GM21515 (cell line): ENCODE measurements at regions not wholly inside any gene's neighbourhood (a gene's known extent, or its start where the extent isn't known, plus 50 kb on each side); places are given as distances from the start of the nearest gene placed in this dataset.
"Not testable (repeated sequence)": the region's sequence is repeated elsewhere in the genome, so short reads cannot be mapped to it uniquely, and the experiment has no call there.

Experiments used
- ATAC-seq: cut with Tn5 transposase; IDR thresholded peaks from one replicate; pipeline ENCODE4 v1.9.1; 2021; ENCODE audit not compliant: unreplicated experiment

GRCh38 chr1:235059221-235059620 lies 69.4 kb downstream of the TOMM20 start:
- no peak for ATAC-seq

GRCh38 chr1:235058695-235059094 lies 69.9 kb downstream of the TOMM20 start:
- no peak for ATAC-seq

GRCh38 chr1:235057385-235058306 lies 71.0 kb downstream of the TOMM20 start:
- ATAC-seq = no peak

GRCh38 chr1:235056937-235057336 lies 71.7 kb downstream of the TOMM20 start:
- ATAC-seq = no peak

DNA sequence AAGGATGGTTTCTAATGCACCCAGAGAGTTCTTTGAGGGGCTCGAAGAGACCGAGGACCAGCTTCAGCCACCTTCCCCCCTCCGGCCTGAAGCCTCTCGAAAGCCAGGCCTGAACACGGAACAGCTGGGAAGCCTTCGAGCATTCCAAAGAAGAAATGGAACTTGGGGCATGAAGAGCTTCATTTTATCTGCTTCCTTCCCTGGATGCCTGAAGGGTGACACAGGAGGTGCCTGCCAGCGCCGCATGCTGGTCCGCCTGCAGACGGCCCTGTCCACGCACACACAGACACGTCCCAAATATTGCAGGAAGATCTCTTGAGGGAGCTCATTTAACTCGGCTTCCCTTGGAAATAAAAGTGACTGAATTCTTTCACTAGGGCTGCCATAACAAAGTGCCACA lies 73.7 kb downstream of the TOMM20 start:
- no peak for ATAC-seq

DNA sequence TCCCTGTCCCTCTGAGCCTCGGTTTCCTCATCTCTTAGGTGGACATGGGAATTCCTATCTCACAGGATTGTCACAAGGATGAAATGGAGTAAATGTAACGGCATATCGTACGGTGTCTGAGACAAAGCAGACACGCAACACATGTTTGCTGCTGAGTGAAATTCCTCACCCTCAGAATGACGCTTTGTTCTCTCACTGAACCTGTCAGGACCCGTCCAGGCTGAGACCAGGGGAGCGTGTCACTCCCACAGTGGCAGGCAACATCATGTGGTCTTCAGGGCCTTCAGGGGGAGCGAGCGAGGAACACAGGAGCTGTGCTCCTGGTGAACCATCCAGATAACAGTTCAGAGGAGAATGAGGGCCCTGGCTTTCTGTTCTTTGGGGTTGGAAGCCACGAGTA lies 74.2 kb downstream of the TOMM20 start:
- no peak for ATAC-seq

- no peak for ATAC-seq
Observed at GRCh38 chr1:235052067-235053008, 76.3 kb downstream of the TOMM20 start.

- no peak for ATAC-seq
Observed at GRCh38 chr1:235051521-235051920, 77.1 kb downstream of the TOMM20 start.

- no peak for ATAC-seq
Observed at GRCh38 chr1:235050911-235051360, 77.7 kb downstream of the TOMM20 start.

GRCh38 chr1:235049716-235050378 lies 78.8 kb downstream of the TOMM20 start:
- ATAC-seq = not testable (repeated sequence)

GRCh38 chr1:235049217-235049616 lies 79.4 kb downstream of the TOMM20 start:
- ATAC-seq = no peak

DNA sequence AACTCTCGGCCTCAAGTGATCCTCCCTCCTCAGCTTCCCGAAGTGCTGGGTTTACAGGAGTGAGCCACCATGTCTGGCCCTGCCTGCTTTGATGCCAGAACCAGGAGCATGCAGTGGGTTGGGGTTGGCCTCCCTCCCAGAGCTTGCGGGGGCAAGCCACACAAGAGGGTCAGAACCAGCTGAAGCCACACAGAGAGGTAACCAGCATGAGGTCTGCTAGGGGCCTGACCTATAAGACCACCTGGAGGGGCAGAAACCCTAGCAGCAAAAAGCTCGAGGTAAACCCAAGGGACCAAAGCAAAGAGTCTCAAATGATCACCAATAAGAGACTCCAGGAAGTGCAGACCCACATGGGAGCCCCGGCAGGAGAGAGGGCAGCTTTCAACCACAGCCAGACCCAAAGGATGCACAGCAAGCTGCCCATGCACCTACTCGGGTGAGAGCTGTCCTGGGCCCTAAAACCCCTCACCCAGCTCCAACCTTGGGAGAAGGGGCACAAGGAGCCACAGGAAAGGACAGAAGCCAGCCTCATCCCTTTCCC lies 81.2 kb downstream of the TOMM20 start:
- no peak for ATAC-seq

DNA sequence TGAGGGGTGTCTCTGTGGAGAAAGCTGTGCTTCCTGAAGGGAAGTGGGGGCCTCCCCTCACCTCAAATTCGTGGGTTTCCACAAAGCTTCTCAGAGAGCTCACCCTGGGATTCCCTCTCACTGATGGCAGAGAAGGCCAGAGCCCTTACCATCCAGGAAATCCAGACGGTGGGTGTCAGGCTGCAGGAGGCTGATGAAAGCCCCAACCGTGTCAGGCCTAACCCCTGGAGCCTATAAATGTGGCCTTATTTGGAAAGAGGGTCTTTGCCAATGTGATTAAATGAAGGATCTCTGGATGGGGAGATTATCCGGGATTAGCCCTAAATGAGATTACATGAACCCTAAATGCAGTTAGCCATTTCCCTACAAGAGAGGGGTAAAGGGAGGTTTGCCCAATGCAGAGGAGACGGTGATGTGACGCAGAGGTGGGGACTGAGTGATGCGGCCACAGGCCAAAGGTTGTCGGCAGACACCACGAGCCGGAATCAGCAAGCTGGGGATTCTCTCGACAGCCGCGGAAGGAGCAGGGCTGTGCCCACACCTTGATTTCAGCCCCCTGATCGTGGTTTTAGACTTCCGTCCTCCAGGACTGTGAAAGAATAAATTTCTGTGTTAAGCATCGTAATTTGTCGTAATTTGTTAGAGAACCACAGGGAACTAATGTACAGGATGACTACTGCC lies 82.6 kb downstream of the TOMM20 start:
- ATAC-seq = no peak

DNA sequence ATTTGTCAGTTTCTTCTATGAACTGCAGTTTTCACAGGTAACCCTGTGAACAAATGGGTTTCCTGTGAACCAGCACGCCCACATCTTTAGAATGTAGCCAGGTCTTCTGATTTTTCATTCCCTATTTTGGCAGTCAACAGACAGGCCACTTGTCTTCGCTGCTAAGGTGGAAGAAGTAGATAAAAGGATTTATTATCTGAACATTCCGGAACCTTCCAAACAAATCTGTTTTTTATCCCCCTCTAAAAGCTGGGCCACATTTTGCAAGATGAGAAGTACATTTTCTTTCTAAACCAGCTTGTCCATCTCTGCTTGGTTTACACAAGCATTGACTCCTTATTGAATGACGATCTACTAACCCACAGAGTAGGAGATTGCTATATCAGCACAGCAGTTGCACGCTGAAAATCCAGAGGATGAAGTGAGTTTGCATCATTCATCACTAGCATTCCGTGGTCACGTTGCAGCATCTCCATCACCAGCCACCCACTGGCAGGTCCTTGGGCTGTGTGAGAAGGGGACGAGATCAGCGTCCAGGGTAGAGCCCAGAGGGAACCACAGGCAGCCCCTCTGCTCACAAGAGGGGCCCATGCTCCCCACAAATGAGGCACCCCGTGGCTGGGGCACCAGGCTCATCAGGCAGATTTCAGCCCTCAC lies 83.5 kb downstream of the TOMM20 start:
- ATAC-seq = no peak

DNA sequence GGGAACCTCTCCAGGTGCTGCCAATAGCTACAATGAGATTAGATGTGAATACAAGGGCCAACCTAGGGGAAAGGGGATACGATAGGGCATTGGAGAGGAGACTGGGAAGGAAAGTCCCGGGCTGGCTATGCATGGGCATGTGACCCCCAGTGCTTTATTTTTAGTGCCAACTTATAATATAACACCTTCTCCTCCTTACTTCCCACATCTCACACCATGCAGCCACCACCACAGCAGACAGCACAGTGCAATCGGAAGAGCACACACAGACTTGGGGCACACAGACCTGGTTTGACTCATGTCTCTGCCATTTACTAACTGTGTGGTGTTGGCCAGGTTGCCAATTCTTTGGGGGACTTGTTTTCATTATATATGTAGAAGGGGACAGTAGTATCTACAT lies 85.4 kb downstream of the TOMM20 start:
- no peak for ATAC-seq

DNA sequence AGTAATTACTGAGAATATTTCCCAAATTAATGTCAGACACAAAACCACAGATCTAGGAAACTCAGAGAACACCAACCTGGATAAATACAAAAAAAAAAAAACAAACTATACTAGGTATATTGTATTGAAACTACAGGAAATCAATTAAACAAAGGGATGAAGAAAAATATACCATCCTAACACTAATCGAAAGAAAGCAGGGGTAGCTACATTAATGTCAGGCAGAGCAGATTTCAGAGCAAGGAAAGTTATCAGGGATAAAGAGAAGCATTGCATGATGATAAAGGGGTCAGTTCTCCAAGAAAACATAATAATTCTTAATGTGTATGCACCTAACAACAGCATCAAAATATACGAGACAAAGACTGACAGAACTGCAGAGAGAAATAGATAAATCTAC lies 89.9 kb downstream of the TOMM20 start:
- no peak for ATAC-seq

DNA sequence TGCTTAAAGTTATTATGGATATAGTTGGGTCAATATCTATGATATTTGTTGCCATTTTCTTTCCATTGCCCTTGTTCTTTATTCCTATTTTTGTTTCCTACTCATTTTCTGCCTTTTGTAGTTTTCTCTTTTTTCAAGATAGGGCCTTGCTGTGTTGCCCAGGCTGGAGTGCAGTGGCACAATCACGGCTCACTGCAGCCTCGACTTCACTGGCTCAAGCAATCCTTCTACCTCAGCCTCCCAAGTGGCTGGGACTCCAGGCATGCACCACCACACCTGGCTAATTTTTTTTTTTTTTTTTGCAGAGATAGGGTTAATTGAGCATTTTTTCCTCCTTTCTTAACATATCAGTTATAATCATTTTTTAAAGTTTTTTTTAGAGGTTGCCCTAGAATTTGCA lies 92.7 kb downstream of the TOMM20 start:
- ATAC-seq = no peak

DNA sequence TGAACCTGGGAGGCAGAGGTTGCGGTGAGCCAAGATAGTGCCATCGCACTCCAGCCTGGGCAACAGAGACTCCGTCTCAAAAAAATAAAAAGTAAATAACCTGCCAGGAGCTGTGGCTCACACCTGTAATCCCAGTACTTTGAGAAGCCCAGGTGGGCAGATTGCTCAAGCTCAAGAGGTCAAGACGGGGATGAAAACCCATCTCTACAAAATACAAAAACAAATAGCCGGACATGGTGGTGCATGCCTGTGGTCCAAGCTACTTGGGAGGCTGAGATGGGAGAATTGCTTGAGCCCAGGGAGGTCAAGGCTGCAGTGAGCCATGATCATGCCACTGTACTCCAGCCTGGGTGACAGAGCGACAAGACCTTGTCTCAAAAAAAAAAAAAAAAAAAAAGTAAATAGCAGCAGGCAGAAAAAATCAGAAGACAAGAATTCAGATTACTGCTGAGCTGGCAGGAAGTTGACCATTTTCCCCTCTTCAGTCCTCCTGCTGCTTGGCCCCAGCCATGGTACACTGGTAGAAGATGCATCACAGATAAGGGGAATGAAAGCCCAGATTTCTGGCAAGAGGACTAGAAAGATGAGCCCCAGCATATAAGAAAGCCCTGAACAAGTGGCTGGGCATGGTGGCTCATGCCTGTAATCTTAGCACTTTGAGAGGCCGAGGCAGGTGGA lies 97.6 kb downstream of the TOMM20 start:
- ATAC-seq = no peak

DNA sequence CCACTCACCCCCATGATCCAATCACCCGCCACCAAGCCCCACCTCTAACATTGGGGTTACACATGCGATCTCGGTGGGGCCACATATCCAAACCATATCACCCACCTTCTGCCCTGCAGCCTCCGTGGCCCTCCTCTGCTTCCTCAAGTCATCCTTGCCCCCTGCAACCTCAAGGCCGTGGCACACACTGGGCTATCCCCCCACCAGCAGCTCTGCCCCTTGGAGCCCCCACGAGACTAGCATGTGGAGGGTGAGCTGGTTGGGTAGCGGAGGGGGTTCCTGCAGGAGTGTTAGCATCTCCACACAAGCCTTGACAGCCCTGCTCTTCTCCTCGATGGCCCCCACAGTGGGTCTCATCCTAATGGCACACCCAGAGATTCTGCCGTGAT lies 100.8 kb downstream of the TOMM20 start:
- ATAC-seq = no peak
